IMR-90 (cell line): ENCODE measurements at regions not wholly inside any gene's neighbourhood (a gene's known extent, or its start where the extent isn't known, plus 50 kb on each side); places are given as distances from the start of the nearest gene placed in this dataset.

ENCODE experiments used
- ATAC-seq: fragments of 200-7000 bp; cut with Tn5 transposase; 2 replicates; pipeline ENCODE4 v1.9.1; 2020; ENCODE audit warnings: low read depth, mild to moderate bottlenecking, moderate library complexity
- BruUV-seq: library from RNA; stranded (reverse); fragments of 400-500 nt; replicated peaks from 2 replicates; lab custom pipeline; 2021; lab: Mats Ljungman, UMichigan
- CTCF ChIA-PET: fragments of 300-600 bp; formaldehyde crosslinking; extraction: SDS; loops from one replicate; lab custom pipeline; 2021; ENCODE audit warnings: antibody characterized with exemption; lab: Yijun Ruan, JAX
- POLR2A ChIA-PET: fragments of 300-600 bp; sonication (Branson Sonifier 250); formaldehyde crosslinking; loops from one replicate; lab custom pipeline; 2022; ENCODE audit warnings: antibody characterized with exemption; ENCODE audit not compliant: unreplicated experiment; lab: Charles Lee
- DNase-seq: peaks from one replicate; pipeline ENCODE4 v3.0.0; 2013
- H2AFZ ChIP-seq: replicated peaks from 2 replicates; pipeline ENCODE3; 2013; ENCODE audit warnings: low read length, mild to moderate bottlenecking; ENCODE audit not compliant: poor library complexity
- H2AK5ac ChIP-seq: 2 replicates; pipeline ENCODE4 v1.6.1; 2013; ENCODE audit warnings: low read depth, low read length, inconsistent platforms
- H2AK9ac ChIP-seq: replicated peaks from 2 replicates; pipeline ENCODE3; 2013; ENCODE audit warnings: mild to moderate bottlenecking, low read depth, low read length, moderate library complexity; ENCODE audit not compliant: poor library complexity
- H2BK120ac ChIP-seq: 2 replicates; pipeline ENCODE4 v1.6.1; 2013; ENCODE audit warnings: low read depth, low read length, inconsistent platforms
- H2BK15ac ChIP-seq: 3 replicates; pipeline ENCODE4 v1.6.1; 2013; ENCODE audit warnings: low read depth, low read length, inconsistent platforms
- H2BK20ac ChIP-seq: 2 replicates; pipeline ENCODE4 v1.6.1; 2013; ENCODE audit warnings: low read depth, mild to moderate bottlenecking, inconsistent platforms, low read length, moderate library complexity
- H2BK5ac ChIP-seq: 2 replicates; pipeline ENCODE4 v1.6.1; 2013; ENCODE audit warnings: mild to moderate bottlenecking, low read depth, low read length, inconsistent platforms; ENCODE audit not compliant: poor library complexity, severe bottlenecking
- H3K14ac ChIP-seq: replicated peaks from 2 replicates; pipeline ENCODE4 v1.6.1; 2013; ENCODE audit warnings: low read depth, low read length, inconsistent platforms
- H3K18ac ChIP-seq: 2 replicates; pipeline ENCODE4 v1.6.1; 2013; ENCODE audit warnings: low read depth, low read length, control low read depth
- H3K23ac ChIP-seq: 2 replicates; pipeline ENCODE4 v1.6.1; 2013; ENCODE audit warnings: low read depth, low read length, inconsistent platforms
- H3K27ac ChIP-seq: 2 replicates; pipeline ENCODE4 v1.5.1; 2013; ENCODE audit warnings: mild to moderate bottlenecking, control low read depth, low read length; ENCODE audit not compliant: insufficient read depth
- H3K27me3 ChIP-seq: 2 replicates; pipeline ENCODE4 v1.6.1; 2013; ENCODE audit warnings: low read length; ENCODE audit not compliant: control insufficient read depth, insufficient read depth
- H3K36me3 ChIP-seq: 2 replicates; pipeline ENCODE4 v1.6.1; 2013; ENCODE audit warnings: low read length, mixed read lengths; ENCODE audit not compliant: control insufficient read depth, insufficient read depth
- H3K4ac ChIP-seq: 2 replicates; pipeline ENCODE4 v1.6.1; 2013; ENCODE audit warnings: low read depth, low read length, inconsistent platforms
- H3K4me1 ChIP-seq: 2 replicates; pipeline ENCODE4 v1.6.1; 2013; ENCODE audit warnings: low read length, mixed read lengths; ENCODE audit not compliant: control insufficient read depth, insufficient read depth
- H3K4me2 ChIP-seq: 2 replicates; pipeline ENCODE4 v1.6.1; 2013; ENCODE audit warnings: low read depth, mild to moderate bottlenecking, control low read depth, low read length, moderate library complexity
- H3K4me3 ChIP-seq: 2 replicates; pipeline ENCODE4 v1.5.1; 2013; ENCODE audit warnings: low read depth, mild to moderate bottlenecking, control low read depth, low read length, moderate library complexity; ENCODE audit not compliant: insufficient read depth
- H3K56ac ChIP-seq: 2 replicates; pipeline ENCODE4 v1.6.1; 2013; ENCODE audit warnings: low read length, inconsistent platforms; ENCODE audit not compliant: insufficient read depth; ENCODE audit errors: extremely low read depth
- H3K79me1 ChIP-seq, 2 experiments: 2 replicates each; pipeline ENCODE4 v1.6.1; 2013; ENCODE audit warnings: low read length in 2 of 2, inconsistent platforms in 1 of 2, low read depth in 1 of 2
- H3K9ac ChIP-seq: 2 replicates; pipeline ENCODE4 v1.6.1; 2013; ENCODE audit warnings: low read depth, low read length, control low read depth
- H3K9me1 ChIP-seq: 2 replicates; pipeline ENCODE4 v1.6.1; 2013; ENCODE audit warnings: low read length, inconsistent platforms; ENCODE audit not compliant: insufficient read depth
- H3K9me3 ChIP-seq: 2 replicates; pipeline ENCODE4 v1.6.1; 2013; ENCODE audit warnings: low read length; ENCODE audit not compliant: control insufficient read depth, insufficient read depth
- H4K20me1 ChIP-seq: 2 replicates; pipeline ENCODE4 v1.6.1; 2013; ENCODE audit warnings: low read length, inconsistent platforms; ENCODE audit not compliant: insufficient read depth
- H4K5ac ChIP-seq: 2 replicates; pipeline ENCODE4 v1.6.1; 2013; ENCODE audit warnings: mild to moderate bottlenecking, low read depth, low read length, control low read depth
- H4K8ac ChIP-seq, 2 experiments: 2 replicates each; pipeline ENCODE4 v1.6.1; 2013; ENCODE audit warnings: low read depth in 2 of 2, low read length in 2 of 2, control low read depth in 1 of 2, inconsistent platforms in 1 of 2
- H4K91ac ChIP-seq: 2 replicates; pipeline ENCODE4 v1.6.1; 2013; ENCODE audit warnings: low read depth, low read length, inconsistent platforms; ENCODE audit not compliant: insufficient read depth
- BHLHE40 ChIP-seq: fragments of 150-350 bp; IDR thresholded peaks from 2 replicates; pipeline ENCODE4 v1.6.1; 2016; ENCODE audit warnings: mild to moderate bottlenecking, low read depth, low read length
- CHD1 ChIP-seq: IDR thresholded peaks from 2 replicates; pipeline ENCODE4 v1.6.1; 2012; ENCODE audit warnings: low read depth, low read length, improper control_type of control experiment
- CTCF ChIP-seq: conservative IDR thresholded peaks from 2 replicates; pipeline ENCODE4 v1.5.1; 2012; ENCODE audit warnings: mild to moderate bottlenecking, low read depth, low read length, improper control_type of control experiment
- ELK1 ChIP-seq: fragments of 150-350 bp; IDR thresholded peaks from 2 replicates; pipeline ENCODE4 v1.6.1; 2016; ENCODE audit warnings: low read depth, mild to moderate bottlenecking, low read length, moderate library complexity, borderline replicate concordance
- FOS ChIP-seq: fragments of 150-350 bp; IDR thresholded peaks from 2 replicates; pipeline ENCODE4 v1.6.1; 2016; ENCODE audit warnings: low read depth, low read length
- MAZ ChIP-seq: IDR thresholded peaks from 2 replicates; pipeline ENCODE4 v1.6.1; 2012; ENCODE audit warnings: low read depth, mild to moderate bottlenecking, low read length, improper control_type of control experiment, moderate library complexity, borderline replicate concordance
- MXI1 ChIP-seq: IDR thresholded peaks from 2 replicates; pipeline ENCODE4 v1.6.1; 2012; ENCODE audit warnings: low read depth, mild to moderate bottlenecking, low read length, moderate library complexity, borderline replicate concordance
- NFE2L2 ChIP-seq: fragments of 150-350 bp; IDR thresholded peaks from 2 replicates; pipeline ENCODE4 v1.6.1; 2016; ENCODE audit warnings: low read depth, mild to moderate bottlenecking, low read length
- POLR2A ChIP-seq: IDR thresholded peaks from 2 replicates; pipeline ENCODE4 v1.6.1; 2012; ENCODE audit warnings: mild to moderate bottlenecking, low read depth, low read length
- RAD21 ChIP-seq: IDR thresholded peaks from 2 replicates; pipeline ENCODE4 v1.6.1; 2012; ENCODE audit warnings: low read length, improper control_type of control experiment
- RFX5 ChIP-seq: IDR thresholded peaks from 2 replicates; pipeline ENCODE4 v1.8.0; 2012; ENCODE audit warnings: low read depth, mild to moderate bottlenecking, low read length, moderate library complexity
- SMC3 ChIP-seq: fragments of 150-350 bp; IDR thresholded peaks from 2 replicates; pipeline ENCODE4 v1.6.1; 2016; ENCODE audit warnings: low read depth, mild to moderate bottlenecking, antibody characterized with exemption, low read length, moderate library complexity
- USF2 ChIP-seq: fragments of 150-350 bp; IDR thresholded peaks from 2 replicates; pipeline ENCODE4 v1.6.1; 2017; ENCODE audit warnings: mild to moderate bottlenecking, antibody characterized with exemption, low read length, low read depth
- WGBS, 2 experiments: methylation state at CpG; one replicate each; pipeline versions ENCODE4 v1.1.5 to v1.1.7; 2013; ENCODE audit warnings: missing lambda C conversion rate in 2 of 2; ENCODE audit not compliant: insufficient read length in 1 of 2; ENCODE audit errors: extremely low coverage in 2 of 2; 5-methylcytosine and 5-hydroxymethylcytosine counted together
- dilution Hi-C: fragments of 300-500 bp; cut with HindIII; formaldehyde crosslinking; loops from one replicate; pipeline ENCODE4 v1.14.3; 2018; ENCODE audit warnings: low sequenced_read_pairs; ENCODE audit not compliant: unreplicated experiment
- in situ Hi-C: fragments of 300-500 bp; cut with MboI; formaldehyde crosslinking; loops from 3 replicates; pipeline ENCODE4 v1.14.3; 2019; ENCODE audit warnings: low sequenced_read_pairs, inconsistent platforms, mixed read lengths
- intact Hi-C: fragments of 100-400 bp; cut with micrococcal nuclease; formaldehyde crosslinking; loops from 2 replicates; pipeline ENCODE4 v1.10.0; 2022

- Histone ChIP-seq H2BK120ac (no peak overlapping the region), H3K4ac (no peak overlapping the region), H3K4me3 (no peak overlapping the region), H4K91ac (no peak overlapping the region), H3K14ac (no peak overlapping the region), H2AK9ac (no peak overlapping the region), H3K79me1 (no peaks in the 10 kb centered on the region), H4K8ac (no peak overlapping the region), H3K9ac (no peak overlapping the region), H4K5ac (no peak overlapping the region), H2AK5ac (no peak overlapping the region), H3K4me1 (no peaks in the 10 kb centered on the region), H3K56ac (no peak overlapping the region), H2BK20ac (no peak overlapping the region), H2BK15ac (no peak overlapping the region), H3K9me1 (no peaks in the 10 kb centered on the region), H3K23ac (no peak overlapping the region), H3K27me3 (no peaks in the 10 kb centered on the region), H2BK5ac (no peak overlapping the region), H2AFZ (no peak overlapping the region), H3K36me3 (no peaks in the 10 kb centered on the region), H3K4me2 (no peak overlapping the region), H4K20me1 (no peaks in the 10 kb centered on the region), H3K9me3 (0 out of 2 replicates have a peak, but pooled peaks cover 1% of the 10 kb centered on the region), H3K18ac (no peak overlapping the region), H3K27ac (no peak overlapping the region)
- in situ Hi-C loops (no loop called here), intact Hi-C loops (no loop called here), dilution Hi-C loops (no loop called here)
- POLR2A ChIA-PET = no interaction called here
- 20% methylated on average over 1 of the region's 3 CpGs; no CpG with 5 or more reads in 1 of the 2 experiments for WGBS, 2 experiments
- DNase-seq = no peak
- ATAC-seq = no peak
- no TSS peak for BruUV-seq
- no peak for TF ChIP-seq RFX5
- no peak for TF ChIP-seq MAZ
- TF ChIP-seq MXI1 = no peak
- TF ChIP-seq SMC3 = no peak
- no peak for TF ChIP-seq POLR2A
- no peak for TF ChIP-seq CHD1
- TF ChIP-seq CTCF = no peak
- no peak for TF ChIP-seq RAD21
- TF ChIP-seq USF2 = no peak
- TF ChIP-seq BHLHE40 = no peak
- TF ChIP-seq NFE2L2 = no peak
- TF ChIP-seq ELK1 = no peak
- no peak for TF ChIP-seq FOS
- CTCF ChIA-PET = no interaction called here
These were observed 149.9 kb upstream of the RAB6C start for GRCh38 chr2:129829588-129829987.
